Endodermal cell (in vitro differentiated cells): ENCODE measurements at regions not wholly inside any gene's neighbourhood (a gene's known extent, or its start where the extent isn't known, plus 50 kb on each side); places are given as distances from the start of the nearest gene placed in this dataset.

ENCODE experiments used
- DNase-seq: peaks from one replicate; pipeline ENCODE4 v3.0.0-alpha.2; 2017
- H3K27ac ChIP-seq: 2 replicates; pipeline ENCODE4 v1.5.1; 2013; ENCODE audit warnings: mild to moderate bottlenecking, low read depth, low read length, moderate library complexity
- H3K27me3 ChIP-seq: 2 replicates; pipeline ENCODE4 v1.6.1; 2013; ENCODE audit warnings: mild to moderate bottlenecking, low read length, moderate library complexity; ENCODE audit not compliant: insufficient read depth, control insufficient read depth, poor library complexity, severe bottlenecking
- H3K36me3 ChIP-seq: 2 replicates; pipeline ENCODE4 v1.7.0; 2013; ENCODE audit warnings: mild to moderate bottlenecking, low read length, moderate library complexity; ENCODE audit not compliant: control insufficient read depth, insufficient read depth
- H3K4me1 ChIP-seq: one replicate; pipeline ENCODE4 v1.7.0; 2013; ENCODE audit warnings: low read length; ENCODE audit not compliant: control insufficient read depth, insufficient read depth
- H3K4me3 ChIP-seq: 2 replicates; pipeline ENCODE4 v1.5.1; 2013; ENCODE audit warnings: mild to moderate bottlenecking, low read length, moderate library complexity
- H3K9ac ChIP-seq: 2 replicates; pipeline ENCODE4 v1.6.1; 2013; ENCODE audit warnings: mild to moderate bottlenecking, low read length, moderate library complexity; ENCODE audit not compliant: poor library complexity, severe bottlenecking; ENCODE audit errors: extremely low read depth
- H3K9me3 ChIP-seq: 2 replicates; pipeline ENCODE4 v1.6.1; 2013; ENCODE audit warnings: mild to moderate bottlenecking, low read length, moderate library complexity; ENCODE audit not compliant: control insufficient read depth
- H3K27ac Mint-ChIP-seq: 2 replicates; pipeline ENCODE4 v1.8.0; 2020; ENCODE audit warnings: mixed read lengths
- H3K27me3 Mint-ChIP-seq: 2 replicates; pipeline ENCODE4 v1.8.0; 2021; ENCODE audit warnings: mild to moderate bottlenecking, mixed read lengths; ENCODE audit not compliant: insufficient read depth
- H3K36me3 Mint-ChIP-seq: 2 replicates; pipeline ENCODE4 v1.8.0; 2020; ENCODE audit warnings: low read depth, mixed read lengths
- H3K4me1 Mint-ChIP-seq: 2 replicates; pipeline ENCODE4 v1.8.0; 2020; ENCODE audit warnings: mixed read lengths
- H3K4me3 Mint-ChIP-seq: 2 replicates; pipeline ENCODE4 v1.8.0; 2020; ENCODE audit warnings: mild to moderate bottlenecking, moderate library complexity, mixed read lengths
- H3K9me3 Mint-ChIP-seq: 2 replicates; pipeline ENCODE4 v1.8.0; 2020; ENCODE audit warnings: mild to moderate bottlenecking, mixed read lengths
- CTCF ChIP-seq: fragments of 200-600 bp; sonication (generic); conservative IDR thresholded peaks from 2 replicates; pipeline ENCODE4 v1.5.0; 2021; ENCODE audit warnings: antibody characterized with exemption, mild to moderate bottlenecking
- WGBS, 2 experiments: methylation state at CpG; one replicate each; pipeline versions ENCODE4 v1.1.5 to v1.1.7; 2013; ENCODE audit warnings: missing lambda C conversion rate in 2 of 2, mixed read lengths in 1 of 2; ENCODE audit not compliant: insufficient coverage in 1 of 2, insufficient read length in 1 of 2; 5-methylcytosine and 5-hydroxymethylcytosine counted together

GRCh38 chrX:63993936-63994335 is 208.9 kb upstream of the ARHGEF9 start:
- no peak for TF ChIP-seq CTCF
- Mint-ChIP-seq H3K4me1 (no peaks in the 10 kb centered on the region), H3K27me3 (no peaks in the 10 kb centered on the region), H3K27ac (no peak overlapping the region), H3K9me3 (peaks cover 52% of the 10 kb centered on the region), H3K4me3 (no peak overlapping the region), H3K36me3 (no peaks in the 10 kb centered on the region)
- Histone ChIP-seq H3K36me3 (no peaks in the 10 kb centered on the region), H3K27me3 (no peaks in the 10 kb centered on the region), H3K4me3 (no peak overlapping the region), H3K27ac (no peak overlapping the region), H3K4me1 (no peaks in the 10 kb centered on the region), H3K9me3 (no peaks in the 10 kb centered on the region), H3K9ac (no peak overlapping the region)
- no peak for DNase-seq
- whole genome bisulfite sequencing, 2 experiments = 100% methylated on average over 3 of the region's 4 CpGs; no CpG with 5 or more reads in 1 of the 2 experiments

GRCh38 chrX:63985906-63986305 is 200.9 kb upstream of the ARHGEF9 start:
- H3K27me3 ChIP-seq = no peaks in the 10 kb centered on the region
- no peak overlapping the region for H3K4me3 Mint-ChIP-seq
- H3K4me1 ChIP-seq = no peaks in the 10 kb centered on the region
- 83 to 100% methylated on average over 1 to 6 of the region's 7 CpGs for WGBS, 2 experiments
- no peaks in the 10 kb centered on the region for H3K4me1 Mint-ChIP-seq
- no peak overlapping the region for H3K9ac ChIP-seq
- H3K36me3 Mint-ChIP-seq = no peaks in the 10 kb centered on the region
- peaks cover 69% of the 10 kb centered on the region for H3K9me3 Mint-ChIP-seq
- H3K27ac Mint-ChIP-seq = no peak overlapping the region
- no peak overlapping the region for H3K27ac ChIP-seq
- no peak for DNase-seq
- no peaks in the 10 kb centered on the region for H3K27me3 Mint-ChIP-seq
- H3K4me3 ChIP-seq = no peak overlapping the region
- H3K36me3 ChIP-seq = no peaks in the 10 kb centered on the region
- no peak for TF ChIP-seq CTCF
- H3K9me3 ChIP-seq = no peaks in the 10 kb centered on the region

- Histone ChIP-seq H3K4me1 (no peaks in the 10 kb centered on the region), H3K4me3 (no peak overlapping the region), H3K9ac (no peak overlapping the region), H3K36me3 (no peaks in the 10 kb centered on the region), H3K27ac (no peak overlapping the region), H3K27me3 (no peaks in the 10 kb centered on the region), H3K9me3 (no peaks in the 10 kb centered on the region)
- DNase-seq = no peak
- WGBS, 2 experiments = 94% methylated on average over 1 of the region's 1 CpG; no CpG with 5 or more reads in 1 of the 2 experiments
- Mint-ChIP-seq H3K36me3 (no peaks in the 10 kb centered on the region), H3K27ac (no peak overlapping the region), H3K4me3 (no peak overlapping the region), H3K4me1 (no peaks in the 10 kb centered on the region), H3K27me3 (no peaks in the 10 kb centered on the region), H3K9me3 (peaks cover 86% of the 10 kb centered on the region)
- TF ChIP-seq CTCF = no peak
Observed at GRCh38 chrX:63979480-63979879, 194.5 kb upstream of the ARHGEF9 start.
